Mesenchymal stem cell (in vitro differentiated cells and primary cell): ENCODE measurements at regions not wholly inside any gene's neighbourhood (a gene's known extent, or its start where the extent isn't known, plus 50 kb on each side); places are given as distances from the start of the nearest gene placed in this dataset.

Experiments used
- DNase-seq: peaks from one replicate; pipeline ENCODE4 v3.0.0-alpha.2; 2013
- H2AFZ ChIP-seq: one replicate; pipeline ENCODE4 v1.6.1; 2013; ENCODE audit warnings: low read depth, mild to moderate bottlenecking, control low read depth, inconsistent platforms, low read length, moderate library complexity
- H2AK5ac ChIP-seq: 2 replicates; pipeline ENCODE4 v1.6.1; 2013; ENCODE audit warnings: low read length, moderate library complexity, mild to moderate bottlenecking, inconsistent platforms; ENCODE audit not compliant: severe bottlenecking
- H2BK120ac ChIP-seq: one replicate; pipeline ENCODE4 v1.6.1; 2013; ENCODE audit warnings: low read depth, mild to moderate bottlenecking, inconsistent platforms, low read length, moderate library complexity
- H2BK12ac ChIP-seq, 2 experiments: one replicate each; pipeline ENCODE4 v1.6.1; 2013; ENCODE audit warnings: inconsistent platforms in 2 of 2, low read length in 2 of 2, mild to moderate bottlenecking in 2 of 2, moderate library complexity in 2 of 2, control low read depth in 1 of 2
- H2BK15ac ChIP-seq: one replicate; pipeline ENCODE4 v1.6.1; 2013; ENCODE audit warnings: mild to moderate bottlenecking, low read depth, inconsistent platforms; ENCODE audit not compliant: poor library complexity, severe bottlenecking
- H2BK5ac ChIP-seq: 2 replicates; pipeline ENCODE4 v1.6.1; 2013; ENCODE audit warnings: low read depth, mild to moderate bottlenecking, low read length, control low read depth, inconsistent platforms; ENCODE audit not compliant: poor library complexity, severe bottlenecking
- H3K14ac ChIP-seq, 2 experiments: one replicate each; pipeline ENCODE4 v1.6.1; 2013; ENCODE audit warnings: inconsistent platforms in 2 of 2, low read length in 2 of 2, control low read depth in 1 of 2, mild to moderate bottlenecking in 1 of 2, moderate library complexity in 1 of 2
- H3K18ac ChIP-seq, 2 experiments: one replicate each; pipeline ENCODE4 v1.6.1; 2013; ENCODE audit warnings: inconsistent platforms in 2 of 2, low read length in 2 of 2, control low read depth in 1 of 2, low read depth in 1 of 2, mild to moderate bottlenecking in 1 of 2
- H3K23ac ChIP-seq, 2 experiments: one replicate each; pipeline ENCODE4 v1.6.1; 2013; ENCODE audit warnings: inconsistent platforms in 2 of 2, low read length in 2 of 2, mild to moderate bottlenecking in 2 of 2, moderate library complexity in 2 of 2, control low read depth in 1 of 2
- H3K27ac ChIP-seq: 2 replicates; pipeline ENCODE4 v1.5.1; 2013; ENCODE audit warnings: mild to moderate bottlenecking, moderate library complexity, low read length, control low read depth, inconsistent platforms; ENCODE audit not compliant: poor library complexity, severe bottlenecking
- H3K27me3 ChIP-seq, 2 experiments: 2 replicates each; pipeline versions ENCODE4 v1.6.1 to v1.7.0; 2013; ENCODE audit warnings: low read length in 2 of 2, mild to moderate bottlenecking in 2 of 2, moderate library complexity in 2 of 2, control low read depth in 1 of 2, inconsistent platforms in 1 of 2; ENCODE audit not compliant: control insufficient read depth in 1 of 2, insufficient read depth in 1 of 2
- H3K36me3 ChIP-seq, 2 experiments: 2 replicates each; pipeline versions ENCODE4 v1.6.1 to v1.7.0; 2013; ENCODE audit warnings: low read length in 2 of 2, control low read depth in 1 of 2, inconsistent platforms in 1 of 2, low read depth in 1 of 2, mild to moderate bottlenecking in 1 of 2; ENCODE audit not compliant: insufficient read depth in 2 of 2, control insufficient read depth in 1 of 2
- H3K4ac ChIP-seq, 2 experiments: one replicate each; pipeline ENCODE4 v1.6.1; 2013; ENCODE audit warnings: inconsistent platforms in 2 of 2, low read length in 2 of 2, mild to moderate bottlenecking in 2 of 2, moderate library complexity in 2 of 2, control low read depth in 1 of 2, low read depth in 1 of 2
- H3K4me1 ChIP-seq: 2 replicates; pipeline ENCODE4 v1.6.1; 2013; ENCODE audit warnings: low read depth, low read length, control low read depth; ENCODE audit not compliant: control insufficient read depth, insufficient read depth
- H3K4me2 ChIP-seq: 2 replicates; pipeline ENCODE4 v1.6.1; 2013; ENCODE audit warnings: low read length, mild to moderate bottlenecking, inconsistent platforms; ENCODE audit not compliant: poor library complexity, severe bottlenecking
- H3K4me3 ChIP-seq, 2 experiments: 2 replicates each; pipeline versions ENCODE4 v1.5.1 to v1.7.0; 2013; ENCODE audit warnings: low read length in 2 of 2, mild to moderate bottlenecking in 2 of 2, control low read depth in 1 of 2, low read depth in 1 of 2; ENCODE audit not compliant: insufficient read depth in 1 of 2
- H3K79me1 ChIP-seq: replicated peaks from 2 replicates; pipeline ENCODE4 v1.6.1; 2013; ENCODE audit warnings: mild to moderate bottlenecking, control low read depth, low read length, inconsistent platforms; ENCODE audit not compliant: poor library complexity, severe bottlenecking
- H3K9ac ChIP-seq: 2 replicates; pipeline ENCODE4 v1.7.0; 2013; ENCODE audit warnings: mild to moderate bottlenecking, low read length, moderate library complexity
- H3K9me3 ChIP-seq: 2 replicates; pipeline ENCODE4 v1.7.0; 2013; ENCODE audit warnings: mild to moderate bottlenecking, low read length; ENCODE audit not compliant: control insufficient read depth
- H4K8ac ChIP-seq: one replicate; pipeline ENCODE4 v1.6.1; 2013; ENCODE audit warnings: inconsistent platforms, mild to moderate bottlenecking, low read length, moderate library complexity
- H4K91ac ChIP-seq: one replicate; pipeline ENCODE4 v1.6.1; 2013; ENCODE audit warnings: mild to moderate bottlenecking, low read length, inconsistent platforms
- WGBS: methylation state at CpG from one replicate; pipeline ENCODE4 v1.1.7; 2013; ENCODE audit warnings: mixed read lengths; 5-methylcytosine and 5-hydroxymethylcytosine counted together

GRCh38 chr4:149116806-149117205 lies 674.6 kb upstream of the NR3C2 start:
- Histone ChIP-seq H3K4me1 (no peaks in the 10 kb centered on the region), H2AFZ (no peak overlapping the region), H4K91ac (no peak overlapping the region), H3K79me1 (no peaks in the 10 kb centered on the region), H3K27ac (no peak overlapping the region), H3K23ac (no peak overlapping the region), H3K36me3 (no peaks in the 10 kb centered on the region), H2BK120ac (no peak overlapping the region), H4K8ac (no peak overlapping the region), H2BK12ac (no peak overlapping the region), H3K9ac (no peak overlapping the region), H3K14ac (no peak overlapping the region), H2BK15ac (no peak overlapping the region), H3K4me2 (no peak overlapping the region), H2AK5ac (no peak overlapping the region), H3K9me3 (no peaks in the 10 kb centered on the region), H3K4me3 (no peak overlapping the region), H3K4ac (no peak overlapping the region), H2BK5ac (no peak overlapping the region), H3K18ac (no peak overlapping the region), H3K27me3 (no peaks in the 10 kb centered on the region)
- WGBS = 100% methylated on average over 1 of the region's 2 CpGs
- DNase-seq = no peak

- H3K14ac ChIP-seq = no peak overlapping the region
- no peaks in the 10 kb centered on the region for H3K4me1 ChIP-seq
- H3K36me3 ChIP-seq = no peaks in the 10 kb centered on the region
- no peak overlapping the region for H2AK5ac ChIP-seq
- H3K4ac ChIP-seq = no peak overlapping the region
- no peak overlapping the region for H2BK5ac ChIP-seq
- H4K8ac ChIP-seq = no peak overlapping the region
- peak overlapping the region; percentile 86 for H3K27ac ChIP-seq
- peak; percentile 22 for DNase-seq
- H2BK12ac ChIP-seq = no peak overlapping the region
- no peak overlapping the region for H3K4me2 ChIP-seq
- H3K4me3 ChIP-seq = no peak overlapping the region
- H3K18ac ChIP-seq = no peak overlapping the region
- H3K23ac ChIP-seq = no peak overlapping the region
- no peak overlapping the region for H2AFZ ChIP-seq
- no peaks in the 10 kb centered on the region for H3K9me3 ChIP-seq
- no peak overlapping the region for H3K9ac ChIP-seq
- H4K91ac ChIP-seq = no peak overlapping the region
- H3K79me1 ChIP-seq = no peaks in the 10 kb centered on the region
- H3K27me3 ChIP-seq = no peaks in the 10 kb centered on the region
- H2BK15ac ChIP-seq = no peak overlapping the region
- WGBS = 82% methylated on average over 1 of the region's 1 CpG
- no peak overlapping the region for H2BK120ac ChIP-seq
These were observed 671.7 kb upstream of the NR3C2 start for GRCh38 chr4:149113804-149114430.

GRCh38 chr4:149112109-149112508 lies 669.9 kb upstream of the NR3C2 start:
- no peak overlapping the region for H2BK5ac ChIP-seq
- 100% methylated on average over 1 of the region's 3 CpGs for WGBS
- no peak overlapping the region for H4K8ac ChIP-seq
- no peaks in the 10 kb centered on the region for H3K9me3 ChIP-seq
- no peak overlapping the region for H3K9ac ChIP-seq
- no peaks in the 10 kb centered on the region for H3K79me1 ChIP-seq
- no peak overlapping the region for H2AFZ ChIP-seq
- H3K36me3 ChIP-seq = no peaks in the 10 kb centered on the region
- H3K23ac ChIP-seq = no peak overlapping the region
- no peak overlapping the region for H2BK12ac ChIP-seq
- no peak overlapping the region for H2BK120ac ChIP-seq
- no peak overlapping the region for H2BK15ac ChIP-seq
- no peak overlapping the region for H3K27ac ChIP-seq
- H3K4me3 ChIP-seq = no peak overlapping the region
- no peaks in the 10 kb centered on the region for H3K27me3 ChIP-seq
- H2AK5ac ChIP-seq = no peak overlapping the region
- H3K14ac ChIP-seq = no peak overlapping the region
- H3K4me1 ChIP-seq = no peaks in the 10 kb centered on the region
- H4K91ac ChIP-seq = no peak overlapping the region
- H3K4me2 ChIP-seq = no peak overlapping the region
- H3K4ac ChIP-seq = no peak overlapping the region
- H3K18ac ChIP-seq = no peak overlapping the region
- no peak for DNase-seq

GRCh38 chr4:149110481-149110880 lies 668.3 kb upstream of the NR3C2 start:
- no peak overlapping the region for H3K18ac ChIP-seq
- no peak overlapping the region for H4K8ac ChIP-seq
- H3K9ac ChIP-seq = no peak overlapping the region
- no peak for DNase-seq
- H3K36me3 ChIP-seq = no peaks in the 10 kb centered on the region
- no peaks in the 10 kb centered on the region for H3K4me1 ChIP-seq
- H2BK5ac ChIP-seq = no peak overlapping the region
- H3K4me2 ChIP-seq = no peak overlapping the region
- H3K4ac ChIP-seq = no peak overlapping the region
- H3K23ac ChIP-seq = no peak overlapping the region
- H3K9me3 ChIP-seq = no peaks in the 10 kb centered on the region
- WGBS = 74% methylated on average over 3 of the region's 3 CpGs
- H2BK120ac ChIP-seq = no peak overlapping the region
- no peak overlapping the region for H3K27ac ChIP-seq
- no peaks in the 10 kb centered on the region for H3K79me1 ChIP-seq
- no peaks in the 10 kb centered on the region for H3K27me3 ChIP-seq
- no peak overlapping the region for H2AFZ ChIP-seq
- no peak overlapping the region for H3K4me3 ChIP-seq
- no peak overlapping the region for H2BK12ac ChIP-seq
- H4K91ac ChIP-seq = no peak overlapping the region
- no peak overlapping the region for H2AK5ac ChIP-seq
- no peak overlapping the region for H3K14ac ChIP-seq
- no peak overlapping the region for H2BK15ac ChIP-seq
